ENCODE measurements at regions not wholly inside any gene's neighbourhood (a gene's known extent, or its start where the extent isn't known, plus 50 kb on each side); places are given as distances from the start of the nearest gene placed in this dataset.

DNA sequence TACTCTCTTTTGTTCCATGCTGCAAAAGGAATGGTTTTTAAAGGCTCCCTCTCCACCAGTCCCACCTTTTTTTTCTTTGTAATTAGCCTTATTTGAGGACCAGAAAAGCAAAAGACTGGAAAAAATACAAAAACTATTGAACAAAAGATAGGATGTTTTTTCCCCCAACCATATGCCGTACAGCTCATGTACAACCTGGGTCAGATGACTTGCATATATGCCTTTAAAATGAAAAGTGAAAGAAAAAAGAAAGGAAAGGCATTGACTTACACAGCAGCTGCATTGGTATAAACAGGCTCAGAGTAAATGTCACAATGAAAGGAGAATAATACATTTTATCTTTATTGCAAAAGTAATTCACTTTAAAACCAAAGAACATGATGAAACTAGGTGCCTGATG, 69.5 kb upstream of the CMC1 start:
- no peak for TF ChIP-seq YY1 (IDR thresholded peaks at IDR 0.05; ENCODE audit: insufficient read depth, insufficient read length)
- no peak for TF ChIP-seq SUZ12 (IDR thresholded peaks at IDR 0.05; ENCODE audit: extremely low read depth, insufficient read depth, insufficient read length)

Data from NT2/D1 (cell line).